Upper lobe of left lung (tissue), 6 donors: ENCODE measurements at regions not wholly inside any gene's neighbourhood (a gene's known extent, or its start where the extent isn't known, plus 50 kb on each side); places are given as distances from the start of the nearest gene placed in this dataset.

Experiments used
- ATAC-seq, 2 donors: fragments of 200-7000 bp; cut with Tn5 transposase; one replicate each; pipeline ENCODE4 v1.9.1; 2022; ENCODE audit warnings: mild to moderate bottlenecking in 2 of 2, moderate library complexity in 2 of 2; ENCODE audit not compliant: low FRiP score in 2 of 2
- DNase-seq, 2 donors: peaks; one replicate each; pipeline ENCODE4 v3.0.0-alpha.2; 2019 to 2020
- H3K27ac ChIP-seq, 4 donors: fragments of 200-600 bp; sonication (generic); one replicate each; pipeline ENCODE4 v1.5.1; 2016 to 2019
- H3K27me3 ChIP-seq, 4 donors: fragments of 200-600 bp; sonication (generic); one replicate each; pipeline ENCODE4 v1.5.1; 2017 to 2019
- H3K36me3 ChIP-seq, 4 donors: fragments of 200-600 bp; sonication (generic); one replicate each; pipeline ENCODE4 v1.5.1; 2016 to 2019
- H3K4me1 ChIP-seq, 4 donors: fragments of 200-600 bp; sonication (generic); one replicate each; pipeline ENCODE4 v1.5.1; 2018 to 2019
- H3K4me3 ChIP-seq, 4 donors: fragments of 200-600 bp; sonication (generic); one replicate each; pipeline ENCODE4 v1.5.1; 2017 to 2019; ENCODE audit warnings: mild to moderate bottlenecking in 2 of 4, moderate library complexity in 1 of 4
- H3K9me3 ChIP-seq, 4 donors: fragments of 200-600 bp; sonication (generic); one replicate each; pipeline ENCODE4 v1.5.1; 2018 to 2019
- EP300 ChIP-seq, 4 donors: sonication (generic); formaldehyde crosslinking; IDR thresholded peaks; one replicate each; pipeline ENCODE4 v1.5.1; 2017; ENCODE audit warnings: antibody characterized with exemption in 4 of 4, control low read depth in 2 of 4
- POLR2A ChIP-seq, 4 donors: fragments of 450-650 bp; IDR thresholded peaks; one replicate each; pipeline ENCODE4 v1.5.1; 2016 to 2017; ENCODE audit warnings: antibody characterized with exemption in 4 of 4, mild to moderate bottlenecking in 2 of 4
- POLR2AphosphoS5 ChIP-seq, 2 donors: sonication (generic); formaldehyde crosslinking; IDR thresholded peaks; one replicate each; pipeline ENCODE4 v1.5.1; 2017; ENCODE audit warnings: antibody characterized with exemption in 2 of 2
- WGBS, 2 donors: methylation state at CpG; one replicate each; pipeline ENCODE4 v1.1.5; 2017 to 2018; 5-methylcytosine and 5-hydroxymethylcytosine counted together
- TF ChIP-seq, protein P1 (sequence below), 6 experiments: fragments of 450-650 bp in 4 of 6; fragments of 200-600 bp in 2 of 6; sonication (generic) in 2 of 6; IDR thresholded peaks; one replicate each; pipeline ENCODE4 v1.5.1; 2016 to 2019; ENCODE audit warnings: antibody characterized with exemption in 6 of 6
- donor health status: DM: no; HTN: no; CAD: no; lungs with moderate emphysema.
- donor health status: DM: no; HTN: yes; CAD: no; lungs with severe emphysema.

DNA sequence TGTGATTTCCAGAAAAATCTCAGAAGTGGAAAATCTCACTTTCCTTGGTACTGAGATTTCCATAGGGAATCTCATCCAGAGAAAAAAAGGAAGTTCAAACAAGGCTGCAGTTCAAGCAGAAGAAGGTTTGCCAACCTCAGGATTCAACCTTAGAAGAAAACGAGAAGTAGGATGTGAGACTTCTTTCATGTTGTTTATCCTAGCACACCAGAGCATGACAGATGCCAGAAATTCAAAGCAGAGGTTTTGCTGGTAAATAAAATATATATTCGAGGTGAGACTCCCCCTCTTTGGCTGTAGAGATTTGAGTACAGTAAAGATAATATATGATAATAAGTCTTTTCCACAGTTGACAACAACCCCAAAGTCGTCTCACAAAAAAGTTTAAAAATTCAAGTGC lies 116.9 kb upstream of the SMC2 start:
- DNase-seq, result no peak
- Histone ChIP-seq H3K36me3 (no peaks in the 10 kb centered on the region), H3K27me3 (no peaks in the 10 kb centered on the region), H3K4me3 (no peak overlapping the region), H3K4me1 (no peaks in the 10 kb centered on the region), H3K27ac (no peak overlapping the region), H3K9me3 (no peaks in the 10 kb centered on the region)
- ATAC-seq, result no peak
- whole genome bisulfite sequencing, 2 donors, result 66 to 70% methylated on average over 3 of the region's 3 CpGs
- no peak for TF ChIP-seq POLR2A (IDR thresholded peaks at IDR 0.05)
- TF ChIP-seq, protein P1, sequence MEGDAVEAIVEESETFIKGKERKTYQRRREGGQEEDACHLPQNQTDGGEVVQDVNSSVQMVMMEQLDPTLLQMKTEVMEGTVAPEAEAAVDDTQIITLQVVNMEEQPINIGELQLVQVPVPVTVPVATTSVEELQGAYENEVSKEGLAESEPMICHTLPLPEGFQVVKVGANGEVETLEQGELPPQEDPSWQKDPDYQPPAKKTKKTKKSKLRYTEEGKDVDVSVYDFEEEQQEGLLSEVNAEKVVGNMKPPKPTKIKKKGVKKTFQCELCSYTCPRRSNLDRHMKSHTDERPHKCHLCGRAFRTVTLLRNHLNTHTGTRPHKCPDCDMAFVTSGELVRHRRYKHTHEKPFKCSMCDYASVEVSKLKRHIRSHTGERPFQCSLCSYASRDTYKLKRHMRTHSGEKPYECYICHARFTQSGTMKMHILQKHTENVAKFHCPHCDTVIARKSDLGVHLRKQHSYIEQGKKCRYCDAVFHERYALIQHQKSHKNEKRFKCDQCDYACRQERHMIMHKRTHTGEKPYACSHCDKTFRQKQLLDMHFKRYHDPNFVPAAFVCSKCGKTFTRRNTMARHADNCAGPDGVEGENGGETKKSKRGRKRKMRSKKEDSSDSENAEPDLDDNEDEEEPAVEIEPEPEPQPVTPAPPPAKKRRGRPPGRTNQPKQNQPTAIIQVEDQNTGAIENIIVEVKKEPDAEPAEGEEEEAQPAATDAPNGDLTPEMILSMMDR (IDR thresholded peaks at IDR 0.05), result no peak
- TF ChIP-seq EP300 (IDR thresholded peaks at IDR 0.05), result no peak
- no peak for TF ChIP-seq POLR2AphosphoS5 (IDR thresholded peaks at IDR 0.05)

- ATAC-seq (no peak), DNase-seq (no peak)
- Histone ChIP-seq H3K27ac (no peak overlapping the region), H3K4me1 (no peaks in the 10 kb centered on the region), H3K27me3 (no peaks in the 10 kb centered on the region), H3K9me3 (no peaks in the 10 kb centered on the region), H3K4me3 (no peak overlapping the region), H3K36me3 (no peaks in the 10 kb centered on the region)
- no peak for TF ChIP-seq EP300 (IDR thresholded peaks at IDR 0.05)
- TF ChIP-seq, protein P1 (IDR thresholded peaks at IDR 0.05), result no peak
- no peak for TF ChIP-seq POLR2AphosphoS5 (IDR thresholded peaks at IDR 0.05)
Measured at GRCh38 chr9:103978396-103978795, 115.7 kb upstream of the SMC2 start.

DNA sequence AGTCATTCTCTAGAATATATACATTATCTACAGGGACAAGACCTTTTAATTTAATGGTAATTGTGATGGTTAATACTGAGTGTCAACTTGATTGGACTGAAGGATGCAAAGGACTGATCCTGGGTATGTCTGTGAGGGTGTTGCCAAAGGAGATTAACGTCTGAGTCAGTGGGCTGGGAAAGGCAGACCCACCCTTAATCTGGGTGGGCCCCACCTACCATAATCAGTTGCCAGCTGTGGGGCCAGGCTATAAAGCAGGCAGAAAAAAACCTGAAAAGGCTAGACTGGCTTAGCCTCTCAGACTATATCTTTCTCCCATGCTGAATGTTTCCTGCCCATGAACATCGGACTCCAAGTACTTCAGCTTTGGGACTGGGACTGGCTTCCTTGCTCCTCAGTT lies 112.2 kb upstream of the SMC2 start:
- TF ChIP-seq POLR2A (IDR thresholded peaks at IDR 0.05) (no peak), EP300 (IDR thresholded peaks at IDR 0.05) (no peak), POLR2AphosphoS5 (IDR thresholded peaks at IDR 0.05) (no peak)
- TF ChIP-seq, protein P1 (IDR thresholded peaks at IDR 0.05), result no peak
- DNase-seq, result no peak
- WGBS, 2 donors, result 84 to 96% methylated on average over 2 of the region's 2 CpGs

GRCh38 chr9:103985077-103985476 lies 109.0 kb upstream of the SMC2 start:
- no peaks in the 10 kb centered on the region for H3K9me3 ChIP-seq
- no peaks in the 10 kb centered on the region for H3K4me1 ChIP-seq
- ATAC-seq, result no peak
- no peak overlapping the region for H3K4me3 ChIP-seq
- no peaks in the 10 kb centered on the region for H3K36me3 ChIP-seq
- no peak for DNase-seq
- no peak for TF ChIP-seq POLR2A (IDR thresholded peaks at IDR 0.05)
- TF ChIP-seq EP300 (IDR thresholded peaks at IDR 0.05), result no peak
- TF ChIP-seq, protein P1 (IDR thresholded peaks at IDR 0.05), result no peak
- TF ChIP-seq POLR2AphosphoS5 (IDR thresholded peaks at IDR 0.05), result no peak
- H3K27ac ChIP-seq, result no peak overlapping the region
- H3K27me3 ChIP-seq, result no peaks in the 10 kb centered on the region
- WGBS, 2 donors, result 79 to 96% methylated on average over 1 of the region's 1 CpG

More for the DNA sequence above, 112.2 kb upstream of the SMC2 start:
- Histone ChIP-seq H3K4me3 (no peak overlapping the region), H3K4me1 (no peaks in the 10 kb centered on the region), H3K27ac (no peak overlapping the region), H3K27me3 (no peaks in the 10 kb centered on the region), H3K9me3 (no peaks in the 10 kb centered on the region), H3K36me3 (no peaks in the 10 kb centered on the region)
- no peak for ATAC-seq

GRCh38 chr9:103988821-103989220 lies 105.3 kb upstream of the SMC2 start:
- Histone ChIP-seq H3K27me3 (no peaks in the 10 kb centered on the region), H3K9me3 (no peaks in the 10 kb centered on the region), H3K4me3 (no peak overlapping the region), H3K27ac (no peak overlapping the region), H3K4me1 (peaks cover 0 to 4% (median 0%) of the 10 kb centered on the region in 4 donors), H3K36me3 (no peaks in the 10 kb centered on the region)
- 69 to 72% methylated on average over 2 of the region's 2 CpGs for WGBS, 2 donors
- TF ChIP-seq POLR2AphosphoS5 (IDR thresholded peaks at IDR 0.05), result no peak
- no peak for TF ChIP-seq POLR2A (IDR thresholded peaks at IDR 0.05)
- TF ChIP-seq, protein P1 (IDR thresholded peaks at IDR 0.05), result no peak
- no peak for TF ChIP-seq EP300 (IDR thresholded peaks at IDR 0.05)
- DNase-seq, result no peak
- ATAC-seq, result no peak
